ENCODE measurements at regions not wholly inside any gene's neighbourhood (a gene's known extent, or its start where the extent isn't known, plus 50 kb on each side); places are given as distances from the start of the nearest gene placed in this dataset.

DNA sequence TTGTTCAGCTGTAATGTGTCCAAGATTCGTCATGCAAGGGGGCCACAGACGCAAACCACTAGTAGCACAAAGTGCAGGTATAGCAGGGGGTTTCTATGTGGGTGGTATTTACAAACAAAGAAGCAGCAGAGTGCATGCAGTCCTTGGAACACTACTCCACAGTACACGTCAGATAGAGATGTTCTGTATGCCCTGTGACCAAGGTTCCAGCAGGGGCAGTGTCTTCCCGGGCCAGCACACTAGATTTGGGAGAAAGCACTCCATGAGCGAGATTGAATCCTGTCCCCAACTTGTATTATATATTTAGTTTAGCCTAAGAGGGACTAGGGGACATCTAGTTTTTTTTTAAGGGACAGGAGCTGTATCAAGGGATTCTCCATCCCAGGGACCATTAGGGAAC lies 54.4 kb upstream of the ESX1 start:
- DNase-seq (ENCODE audit: low read depth in 2 of 3, low spot score in 1 of 3) = no peak

DNA sequence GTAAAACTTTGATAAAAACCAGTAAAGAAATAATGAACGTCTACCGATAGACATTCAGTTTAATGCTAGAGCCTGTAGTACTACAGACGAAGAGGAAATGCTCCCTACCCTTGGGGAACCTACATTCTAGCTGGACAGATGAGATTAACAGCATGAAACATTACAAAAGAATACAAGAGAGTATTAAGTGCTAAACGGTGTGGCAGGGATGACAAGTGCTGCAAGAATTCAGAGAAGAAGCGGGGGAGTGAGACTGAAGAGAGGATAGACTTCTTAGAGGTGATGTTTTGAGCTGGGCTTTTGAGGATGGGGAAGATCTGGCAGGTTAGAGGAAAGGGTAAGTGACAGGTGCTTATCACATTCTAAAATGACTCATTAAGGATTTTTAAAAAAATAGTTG lies 52.6 kb upstream of the ESX1 start:
- no peak for DNase-seq (ENCODE audit: low read depth in 2 of 3, low spot score in 1 of 3)

DNA sequence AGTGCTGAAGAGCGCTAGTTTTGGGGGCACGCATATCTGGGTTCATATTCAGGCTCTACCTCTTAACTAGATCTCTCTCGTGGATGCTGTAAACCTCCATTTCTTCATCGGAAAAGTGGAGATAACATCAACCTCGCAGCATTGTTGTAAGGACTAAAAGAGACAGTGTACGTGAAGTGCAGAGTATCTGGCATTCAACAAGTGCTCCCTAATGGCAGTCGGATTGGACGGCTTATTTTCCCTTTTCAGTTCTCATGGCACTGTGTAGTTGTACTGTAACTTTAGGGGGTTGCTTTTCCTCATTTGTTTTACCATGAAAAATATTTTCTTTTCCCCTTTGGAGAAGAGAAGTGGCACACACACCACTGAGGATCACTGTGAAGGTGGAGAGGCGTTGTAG lies 51.4 kb upstream of the ESX1 start:
- no peak for DNase-seq (ENCODE audit: low read depth in 2 of 3, low spot score in 1 of 3)

Data from stimulated activated CD4-positive, alpha-beta T cell treated with anti-CD3 and anti-CD28 coated beads, Interleukin-12 subunit alpha, Interleukin-12 subunit beta, amount 100 ng/mL, for 48 hours (primary cell).